GM18526 (cell line): ENCODE measurements at regions not wholly inside any gene's neighbourhood (a gene's known extent, or its start where the extent isn't known, plus 50 kb on each side); places are given as distances from the start of the nearest gene placed in this dataset.

Experiments
- POLR2A ChIP-seq: IDR thresholded peaks from 3 replicates; pipeline ENCODE4 v1.6.1; 2011; ENCODE audit not compliant: insufficient read length; ENCODE audit errors: extremely low read depth

DNA sequence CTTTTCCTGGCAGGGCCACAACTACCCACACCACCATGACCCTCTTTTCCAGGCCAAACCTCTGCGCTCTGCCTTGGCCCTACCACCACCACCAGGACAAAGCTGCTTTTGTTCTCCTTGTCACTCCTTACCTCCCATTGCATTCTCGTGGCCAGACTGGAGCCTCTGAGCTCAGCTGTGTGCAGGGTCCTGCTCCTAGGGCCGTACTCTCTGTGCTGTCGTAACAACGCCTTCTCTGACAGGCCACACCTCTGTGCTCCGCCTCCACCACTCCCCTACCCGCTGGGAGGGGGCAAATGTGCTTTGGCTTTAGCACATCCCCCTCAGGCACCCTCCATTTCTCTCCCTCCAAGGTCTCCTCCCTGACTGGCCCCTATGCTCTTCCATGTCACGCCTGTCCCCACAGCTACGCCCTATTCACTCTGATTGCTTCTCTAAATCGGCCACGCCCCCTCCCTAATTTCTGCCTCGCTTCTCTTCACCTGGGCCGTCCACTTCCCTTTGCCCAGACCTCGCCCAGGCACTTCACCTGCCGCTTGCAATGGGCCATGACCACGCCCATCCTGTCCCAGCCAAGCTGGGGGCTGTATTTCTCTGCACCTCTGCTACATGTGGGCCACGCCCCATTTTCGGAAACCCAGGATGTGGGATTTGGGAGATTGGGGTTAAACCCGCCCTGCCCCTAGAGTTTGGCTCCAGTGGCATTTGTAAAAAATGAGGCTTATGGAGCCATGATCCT, 472.3 kb downstream of the KLF12 start:
- TF ChIP-seq POLR2A, result no peak

DNA sequence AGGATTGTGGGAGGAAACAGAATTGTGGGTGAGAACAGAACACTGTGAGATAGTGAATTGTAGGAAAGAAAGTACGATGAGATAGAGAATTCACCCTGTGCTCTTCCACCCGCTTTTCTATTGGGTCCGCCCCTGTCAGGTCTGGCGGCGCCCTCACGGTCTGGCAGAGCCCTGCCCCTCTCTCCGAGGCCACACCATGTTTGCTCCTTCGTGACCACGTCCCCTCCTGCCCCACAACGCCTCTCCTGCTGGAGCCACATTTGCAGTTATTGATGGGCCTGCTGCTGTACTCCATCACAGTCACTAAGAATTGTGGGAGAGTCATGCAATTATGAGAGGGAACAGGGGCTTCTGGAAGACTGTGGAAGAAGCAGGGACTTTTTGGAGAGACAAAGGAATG, 473.1 kb downstream of the KLF12 start:
- no peak for TF ChIP-seq POLR2A

DNA sequence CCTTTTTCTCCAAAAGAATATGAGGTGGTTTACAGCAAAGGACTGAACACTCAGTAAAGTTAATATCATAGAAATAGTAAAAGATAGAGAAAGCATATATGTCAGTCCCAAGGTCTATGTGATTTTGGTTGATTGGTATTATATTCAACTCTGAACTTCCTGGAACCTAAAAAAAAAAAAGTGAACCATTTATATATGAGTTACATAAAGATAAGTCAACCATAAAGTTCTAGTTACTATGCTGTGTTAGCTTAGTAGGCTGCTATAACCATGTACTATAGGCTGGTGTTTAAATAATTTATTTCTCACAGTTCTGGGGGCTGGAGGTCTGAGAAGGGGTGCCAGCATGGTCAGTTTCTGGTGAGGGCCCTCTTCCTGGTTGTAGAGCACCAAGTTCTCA, 475.6 kb downstream of the KLF12 start:
- TF ChIP-seq POLR2A, result no peak

DNA sequence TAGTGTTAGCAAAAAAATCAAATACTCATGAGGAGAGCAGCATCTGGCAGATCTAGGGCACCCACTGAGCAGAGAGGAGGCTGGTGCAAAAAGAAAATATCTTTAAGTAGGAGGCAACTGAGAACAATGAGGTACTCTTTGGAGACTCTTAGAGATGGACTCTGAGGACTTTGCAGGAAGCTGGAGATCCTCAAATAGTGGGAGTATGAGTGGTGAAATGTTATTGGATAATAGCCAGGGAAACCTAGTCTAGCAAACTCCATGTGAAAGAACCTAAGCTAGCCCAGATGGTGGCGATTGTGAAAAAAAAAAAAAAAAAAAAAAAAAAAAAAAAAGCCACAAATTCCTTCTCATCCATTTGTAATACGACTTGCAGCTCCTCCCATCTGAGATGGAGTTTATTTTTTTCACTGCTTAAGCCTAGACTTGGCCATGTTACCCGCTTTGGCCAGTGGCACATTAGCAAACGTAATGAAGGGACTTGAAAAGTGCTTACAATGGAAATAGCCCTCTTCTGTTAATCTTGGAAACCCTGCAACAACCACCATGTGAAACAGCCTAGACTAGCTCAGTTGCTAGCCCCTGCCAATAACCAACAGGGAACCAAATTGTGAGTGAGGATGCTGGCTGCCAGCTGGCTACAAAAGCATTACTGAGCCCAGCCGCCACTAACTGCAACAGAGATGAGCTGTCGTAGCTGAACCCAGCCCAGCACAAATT, 476.2 kb downstream of the KLF12 start:
- TF ChIP-seq POLR2A, result no peak

DNA sequence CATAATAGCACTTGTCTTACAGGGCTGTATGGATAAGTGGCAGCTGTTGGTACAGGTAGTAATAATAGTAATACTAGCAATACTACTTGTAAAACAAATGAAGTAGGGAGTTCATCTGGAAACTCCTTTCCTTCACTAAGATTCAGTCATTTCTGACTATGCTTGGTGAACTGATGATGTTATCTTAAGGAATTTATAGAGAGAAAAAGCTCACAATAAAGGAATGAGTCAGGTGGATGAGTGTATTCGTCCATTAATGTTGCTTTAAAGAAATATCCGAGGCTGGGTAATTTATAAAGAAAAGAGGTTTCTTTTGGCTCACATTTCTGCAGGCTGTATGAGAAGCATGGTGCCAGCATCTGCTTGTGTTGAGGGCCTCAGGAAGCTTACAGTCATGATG, 477.3 kb downstream of the KLF12 start:
- no peak for TF ChIP-seq POLR2A

DNA sequence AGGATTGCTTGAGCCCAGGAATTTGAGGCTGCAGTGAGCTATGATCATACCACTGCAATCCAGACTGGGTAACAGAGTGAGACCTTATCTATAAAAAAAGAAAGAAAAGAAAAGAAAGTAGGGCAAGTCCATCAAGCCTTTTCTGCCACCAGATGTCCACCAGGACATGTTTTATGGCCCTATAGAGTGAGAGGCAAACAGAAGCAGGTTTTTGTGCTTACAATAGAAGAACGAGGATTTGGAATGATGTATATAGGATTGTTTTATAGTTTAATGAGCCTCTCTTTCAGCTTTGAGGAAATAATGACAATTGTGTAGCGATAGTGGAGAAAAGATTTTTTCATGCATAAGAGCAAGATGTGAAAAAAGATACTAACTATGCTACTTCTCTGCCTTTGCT, 480.5 kb downstream of the KLF12 start:
- TF ChIP-seq POLR2A, result no peak

DNA sequence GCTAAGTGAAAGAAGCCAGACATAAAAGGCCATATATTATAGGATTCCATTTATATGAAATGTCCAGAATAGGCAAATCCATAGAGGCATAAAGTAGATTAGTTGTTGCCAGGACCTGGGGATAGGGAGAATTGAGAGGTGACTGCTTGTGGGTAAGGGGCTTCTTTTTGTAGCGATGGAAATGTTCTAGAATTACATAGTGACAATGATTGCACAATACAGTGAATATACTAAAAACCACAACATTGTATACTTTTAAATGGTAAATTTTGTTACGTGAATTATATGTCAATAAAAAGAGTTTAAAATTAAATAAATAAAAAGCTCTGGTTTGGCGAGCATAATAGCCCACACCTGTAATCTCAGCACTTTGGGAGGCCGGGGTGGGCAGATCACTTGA, 486.8 kb downstream of the KLF12 start:
- TF ChIP-seq POLR2A, result no peak

DNA sequence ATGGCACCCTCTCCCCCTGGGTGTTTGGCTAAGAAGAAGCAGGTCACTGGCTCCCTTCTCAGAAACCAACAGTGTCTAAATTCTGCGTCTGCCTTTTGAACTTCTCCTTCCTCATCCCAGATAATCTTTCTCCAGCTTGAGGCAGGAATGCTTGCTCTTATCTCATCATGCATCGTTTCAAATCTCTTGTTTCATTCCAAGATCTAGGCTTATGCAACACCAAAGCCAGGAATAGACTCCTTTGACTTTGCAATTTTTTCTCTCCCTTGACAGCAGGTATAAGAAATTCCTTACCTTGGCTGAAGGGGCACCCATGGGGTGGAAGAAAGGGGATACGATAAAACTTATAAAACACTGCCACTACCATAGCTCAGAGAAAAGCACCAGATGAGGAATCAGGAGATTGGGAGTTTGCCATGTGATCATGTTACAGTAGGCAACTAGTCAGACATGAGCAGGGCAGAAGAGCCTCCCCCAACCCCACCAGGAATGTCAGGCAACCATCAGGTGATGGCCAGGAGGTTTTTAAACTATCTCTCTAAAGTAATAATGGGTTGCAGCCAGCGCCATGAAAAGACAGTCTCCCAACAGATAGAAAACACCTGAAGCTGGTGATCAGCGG, 498.9 kb downstream of the KLF12 start:
- TF ChIP-seq POLR2A, result no peak

DNA sequence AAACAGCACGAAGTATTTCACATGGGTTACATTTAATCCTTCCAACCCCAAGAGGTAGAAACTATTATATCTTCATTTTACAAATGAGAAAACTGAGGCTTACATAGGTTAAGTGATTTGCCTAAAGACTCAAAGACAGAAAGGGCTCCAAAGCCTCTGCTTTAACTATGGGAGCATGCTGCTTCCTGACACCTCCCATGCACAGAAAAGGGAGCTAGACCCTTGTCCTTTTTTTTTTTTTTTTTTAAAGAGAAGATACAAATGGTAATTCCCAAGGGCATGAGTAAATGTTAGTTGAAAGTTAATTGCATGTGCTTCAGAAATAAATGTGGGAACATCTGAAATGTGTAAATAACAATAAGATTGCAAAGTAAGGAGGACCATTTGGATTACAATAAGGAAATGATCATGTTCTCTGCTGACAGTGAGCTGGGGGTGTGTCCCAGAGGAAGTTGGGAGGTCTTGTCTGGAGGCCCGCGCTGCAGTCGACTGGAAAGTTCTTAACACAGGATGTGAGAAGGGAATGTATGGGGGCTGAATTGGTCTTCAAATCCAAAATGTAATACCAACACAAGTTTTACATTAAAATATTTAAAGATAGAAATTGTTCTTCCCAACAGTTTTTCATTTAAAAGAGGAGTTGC, 500.3 kb downstream of the KLF12 start:
- no peak for TF ChIP-seq POLR2A

DNA sequence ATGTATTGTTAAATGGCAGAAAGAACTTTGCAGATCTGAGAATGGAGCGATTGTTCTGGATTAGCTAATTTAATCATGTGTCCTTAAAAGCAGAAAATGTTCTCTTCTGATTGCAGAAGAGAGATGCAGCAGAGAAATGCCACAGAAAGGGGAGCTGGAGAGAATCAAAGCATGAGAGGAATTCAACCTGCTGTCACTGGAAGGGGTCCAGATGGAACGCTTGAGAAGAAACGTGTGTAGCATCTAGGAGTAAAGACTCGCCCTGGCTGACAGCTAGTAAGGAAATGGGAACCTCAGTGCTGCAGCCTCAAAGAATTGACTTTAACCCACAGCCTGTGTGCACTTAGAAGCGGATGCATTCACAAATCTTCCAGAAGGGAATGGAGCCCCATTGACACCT, 502.8 kb downstream of the KLF12 start:
- no peak for TF ChIP-seq POLR2A

DNA sequence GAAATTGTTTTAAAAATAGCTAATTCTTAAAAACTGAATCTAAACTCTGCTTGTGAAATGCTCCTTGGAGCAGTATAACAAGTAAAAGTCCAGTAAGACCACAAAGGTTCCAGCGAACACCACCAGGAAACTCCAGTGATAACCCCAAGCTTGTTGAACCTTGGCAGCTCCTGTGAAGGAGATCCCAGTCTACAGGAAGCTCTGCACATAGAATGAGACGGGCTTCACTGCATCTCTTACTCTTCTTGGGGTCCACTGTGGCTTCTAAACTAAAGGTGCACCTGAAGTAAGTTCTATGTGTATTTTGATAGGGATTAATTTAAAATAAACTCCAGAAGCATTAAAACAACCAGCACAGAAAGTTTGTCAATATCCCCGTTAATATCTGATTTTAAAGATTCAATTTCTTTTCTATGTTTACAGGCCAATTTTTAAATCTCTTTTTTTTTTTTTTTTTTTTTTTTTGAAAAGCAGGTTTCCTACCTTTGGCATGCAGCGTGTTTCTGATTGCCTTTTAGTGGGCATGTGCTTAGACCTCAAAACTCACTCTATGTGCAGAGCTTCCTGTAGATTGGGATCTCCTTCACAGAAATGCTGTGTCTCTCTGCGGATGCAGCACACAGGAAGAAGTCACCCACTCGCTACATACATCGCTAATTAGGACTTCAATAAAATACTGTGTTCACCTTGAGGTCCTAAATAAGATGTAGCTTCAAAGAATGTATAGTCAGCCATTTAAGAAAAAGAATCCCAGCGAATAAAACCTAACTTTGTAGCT, 508.5 kb downstream of the KLF12 start:
- no peak for TF ChIP-seq POLR2A

DNA sequence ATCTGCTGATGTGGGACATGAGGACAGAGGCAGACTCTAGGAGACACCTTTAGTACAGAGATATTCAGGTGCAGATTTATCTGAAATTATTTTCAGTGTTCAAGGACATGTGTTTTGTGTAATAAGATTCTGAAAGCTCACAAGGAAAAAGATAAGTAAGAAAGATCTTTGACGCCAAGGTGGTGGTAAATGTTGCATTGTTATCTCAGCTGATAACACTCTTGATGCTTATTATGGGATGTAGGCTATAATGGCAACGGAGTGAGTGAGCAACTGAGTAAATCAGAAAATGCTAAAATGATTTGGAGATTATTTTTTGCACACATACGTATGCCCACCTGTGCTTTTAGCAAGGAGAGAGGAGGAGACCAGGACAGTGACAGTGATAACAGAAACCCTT, 510.9 kb downstream of the KLF12 start:
- TF ChIP-seq POLR2A, result no peak

DNA sequence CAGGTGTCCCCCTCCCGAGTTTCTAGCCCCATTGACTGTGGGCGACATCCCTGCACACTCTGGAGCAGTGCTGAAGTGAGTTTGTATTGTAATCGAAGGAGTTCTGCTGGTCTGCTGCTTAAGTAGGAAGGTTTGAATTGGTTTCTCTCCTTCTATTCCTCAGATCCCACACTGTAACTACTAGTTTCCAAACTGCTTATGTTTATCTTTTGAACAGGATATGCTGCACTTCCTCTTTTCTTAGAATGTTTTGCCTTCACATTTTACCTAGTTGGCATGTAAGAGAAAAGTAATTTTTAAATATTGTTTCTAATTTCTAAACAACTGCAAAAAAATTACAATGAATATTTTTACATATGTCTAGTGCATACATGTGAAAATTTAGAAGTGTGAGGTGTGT, 511.8 kb downstream of the KLF12 start:
- no peak for TF ChIP-seq POLR2A

DNA sequence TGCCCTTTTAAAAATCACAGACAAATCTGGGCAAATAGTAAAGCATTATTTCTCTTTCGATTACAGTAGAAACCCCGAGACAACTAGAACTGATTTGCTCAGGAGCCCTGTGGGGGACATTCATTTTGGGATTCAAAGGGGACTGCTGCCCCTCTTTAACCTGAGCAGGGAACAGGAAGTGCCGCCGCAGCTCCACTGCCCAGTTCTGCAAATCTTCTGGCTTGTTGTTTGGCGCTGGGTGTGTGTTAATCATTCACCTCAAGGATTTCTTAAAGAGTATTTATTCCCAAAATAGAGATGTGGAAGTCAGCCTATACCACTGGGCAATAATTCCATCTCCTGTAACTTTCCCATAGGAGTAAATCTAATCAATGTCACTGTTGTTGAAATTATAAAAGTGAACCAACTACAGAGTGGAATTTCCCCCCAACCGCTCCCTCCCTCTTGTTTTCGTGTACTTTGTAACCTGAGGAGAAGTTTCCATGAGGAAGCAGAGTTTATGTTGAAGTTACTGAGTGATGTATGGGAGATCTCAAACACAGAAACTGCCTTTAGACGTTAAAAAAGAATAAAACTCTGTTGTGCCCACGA, 515.8 kb downstream of the KLF12 start:
- TF ChIP-seq POLR2A, result no peak

DNA sequence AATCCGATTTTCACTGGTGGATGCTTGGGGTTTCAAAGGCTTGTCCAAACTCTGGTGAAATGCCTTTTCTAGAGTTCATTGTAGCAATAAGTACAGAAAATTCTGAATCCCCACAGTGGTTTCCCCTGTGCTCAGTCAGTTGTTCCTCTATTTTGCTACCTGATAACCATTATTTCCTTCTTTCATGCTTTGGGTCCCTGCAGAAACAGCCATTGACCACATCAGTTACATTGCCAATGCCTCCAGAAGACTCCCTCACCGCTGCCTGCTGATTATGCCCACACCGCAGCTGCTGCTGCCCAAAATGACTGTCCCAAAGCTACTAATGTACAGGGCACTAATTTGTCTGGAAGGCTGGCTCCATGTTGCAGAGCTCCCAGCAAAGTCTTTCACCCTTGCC, 517.3 kb downstream of the KLF12 start:
- no peak for TF ChIP-seq POLR2A
